IPS-15b (cell line): ENCODE measurements at regions not wholly inside any gene's neighbourhood (a gene's known extent, or its start where the extent isn't known, plus 50 kb on each side); places are given as distances from the start of the nearest gene placed in this dataset.

ENCODE experiments used
- H3K27me3 ChIP-seq: one replicate; pipeline ENCODE4 v1.6.1; 2013; ENCODE audit warnings: low read length; ENCODE audit not compliant: control insufficient read depth, insufficient read depth
- H3K36me3 ChIP-seq: one replicate; pipeline ENCODE4 v1.6.1; 2013; ENCODE audit warnings: low read length; ENCODE audit not compliant: control insufficient read depth, insufficient read depth
- H3K4me1 ChIP-seq: one replicate; pipeline ENCODE4 v1.6.1; 2013; ENCODE audit warnings: mild to moderate bottlenecking, low read length; ENCODE audit not compliant: control insufficient read depth, insufficient read depth
- H3K4me3 ChIP-seq: one replicate; pipeline ENCODE4 v1.5.1; 2013; ENCODE audit warnings: low read depth, low read length
- H3K9ac ChIP-seq: one replicate; pipeline ENCODE4 v1.6.1; 2013; ENCODE audit warnings: low read depth, mild to moderate bottlenecking, low read length
- H3K9me3 ChIP-seq: one replicate; pipeline ENCODE4 v1.6.1; 2013; ENCODE audit warnings: mild to moderate bottlenecking, low read length; ENCODE audit not compliant: control insufficient read depth, insufficient read depth

- Histone ChIP-seq H3K9ac (no peak overlapping the region), H3K4me3 (no peak overlapping the region), H3K4me1 (no peaks in the 10 kb centered on the region), H3K27me3 (no peaks in the 10 kb centered on the region), H3K9me3 (no peaks in the 10 kb centered on the region), H3K36me3 (no peaks in the 10 kb centered on the region)
Measured at GRCh38 chr12:46468160-46468559, 95.6 kb upstream of the SLC38A2 start.

DNA sequence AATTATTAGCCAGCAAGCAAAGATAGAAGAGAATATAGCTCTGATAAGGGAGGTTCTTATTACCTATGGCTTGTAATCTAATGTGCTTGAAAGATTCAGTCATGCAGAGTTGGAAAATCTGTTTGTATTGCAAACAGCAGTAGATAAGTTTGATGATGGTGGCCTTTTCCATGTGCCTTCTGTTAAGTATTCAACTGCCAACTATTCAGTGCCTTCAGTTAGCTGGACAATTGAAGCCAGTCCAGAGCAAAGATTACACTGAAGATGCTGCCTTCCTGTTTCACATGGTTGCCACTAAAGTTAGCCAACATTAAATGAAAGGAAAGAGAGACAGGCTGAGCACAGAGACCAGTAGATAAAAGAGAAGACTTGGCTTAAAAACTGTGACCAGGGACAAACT is 92.7 kb upstream of the SLC38A2 start:
- H3K4me1 ChIP-seq, result no peaks in the 10 kb centered on the region
- no peak overlapping the region for H3K9ac ChIP-seq
- no peak overlapping the region for H3K4me3 ChIP-seq
- H3K36me3 ChIP-seq, result no peaks in the 10 kb centered on the region
- no peaks in the 10 kb centered on the region for H3K9me3 ChIP-seq
- no peaks in the 10 kb centered on the region for H3K27me3 ChIP-seq

- Histone ChIP-seq H3K4me1 (no peaks in the 10 kb centered on the region), H3K9me3 (no peaks in the 10 kb centered on the region)
Measured at GRCh38 chr12:46464863-46465262, 92.3 kb upstream of the SLC38A2 start.

DNA sequence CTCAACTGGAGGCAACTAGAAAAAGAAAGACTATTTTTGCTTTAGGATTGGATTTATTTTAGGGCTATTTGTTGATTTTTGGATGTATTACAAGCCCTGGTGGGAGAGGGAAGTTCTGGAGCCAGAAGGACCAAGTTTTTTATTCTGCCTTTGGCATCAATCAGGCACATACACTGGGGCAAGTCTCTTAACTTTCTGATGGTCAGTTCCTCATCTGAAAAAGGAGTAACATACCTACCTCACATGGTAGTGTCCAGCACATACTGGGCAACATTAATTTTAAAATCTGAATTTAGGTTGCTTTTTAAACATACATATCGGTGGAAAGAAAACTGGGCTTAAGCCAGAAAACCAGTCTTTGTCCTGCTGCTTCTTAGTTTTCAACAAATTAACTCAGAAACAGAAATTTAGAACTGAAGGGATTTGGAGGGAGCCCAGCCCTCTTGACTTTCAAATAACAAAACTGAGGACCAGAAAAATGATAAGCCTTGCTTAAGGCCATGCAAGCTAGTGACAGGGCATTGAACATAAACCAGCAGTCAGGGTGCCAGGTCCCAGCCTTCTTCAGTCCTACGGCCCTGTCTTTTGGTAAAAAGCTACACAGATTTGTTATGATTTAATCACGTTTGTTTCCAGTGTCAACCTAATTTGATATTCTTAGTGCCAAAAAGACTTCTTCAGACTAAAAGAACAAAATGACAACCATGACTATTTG is 90.2 kb upstream of the SLC38A2 start:
- Histone ChIP-seq H3K4me1 (no peaks in the 10 kb centered on the region), H3K36me3 (no peaks in the 10 kb centered on the region), H3K9me3 (no peaks in the 10 kb centered on the region), H3K4me3 (no peak overlapping the region), H3K27me3 (no peaks in the 10 kb centered on the region), H3K9ac (no peak overlapping the region)

More at GRCh38 chr12:46464863-46465262, 92.3 kb upstream of the SLC38A2 start:
- Histone ChIP-seq H3K9ac (no peak overlapping the region), H3K4me3 (no peak overlapping the region), H3K27me3 (no peaks in the 10 kb centered on the region), H3K36me3 (no peaks in the 10 kb centered on the region)

DNA sequence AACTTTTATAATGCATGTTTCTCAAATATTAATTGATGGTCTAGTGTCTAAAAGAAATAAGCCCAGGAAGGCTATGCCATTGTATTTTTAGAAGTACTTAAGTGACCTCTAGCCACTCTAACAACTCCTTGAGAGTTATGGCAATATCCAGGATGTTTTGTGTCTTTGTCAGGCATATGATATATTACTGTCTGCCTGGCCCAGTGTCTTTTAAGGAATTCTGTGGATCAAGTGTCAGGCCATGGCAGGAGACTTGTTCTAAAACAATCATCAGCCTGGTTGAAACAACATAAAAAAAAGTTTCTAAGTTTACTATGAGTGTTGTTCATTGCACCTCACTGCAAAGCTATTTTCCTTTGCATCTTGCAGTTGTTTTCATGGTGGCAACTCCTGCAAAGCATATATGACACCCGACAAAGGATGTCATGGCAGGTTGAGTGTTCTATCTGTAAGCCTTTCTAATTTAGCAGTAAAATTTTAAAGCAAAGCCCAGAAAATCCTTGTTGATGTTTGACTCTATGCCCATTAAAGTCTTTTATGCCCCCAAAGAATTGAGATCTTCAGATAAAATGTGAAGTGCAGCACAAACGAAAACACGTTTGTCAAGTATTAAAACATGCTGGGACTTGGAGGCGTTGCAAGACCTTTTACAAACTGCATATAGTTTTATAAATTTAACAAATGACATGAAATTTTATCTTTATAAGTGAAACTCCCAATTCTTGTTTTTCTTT is 89.5 kb upstream of the SLC38A2 start:
- H3K9me3 ChIP-seq, result no peaks in the 10 kb centered on the region
- no peaks in the 10 kb centered on the region for H3K4me1 ChIP-seq
- no peak overlapping the region for H3K4me3 ChIP-seq
- no peaks in the 10 kb centered on the region for H3K36me3 ChIP-seq
- no peaks in the 10 kb centered on the region for H3K27me3 ChIP-seq
- H3K9ac ChIP-seq, result no peak overlapping the region

- no peaks in the 10 kb centered on the region for H3K4me1 ChIP-seq
- H3K36me3 ChIP-seq, result no peaks in the 10 kb centered on the region
Measured at GRCh38 chr12:46461459-46461858, 88.9 kb upstream of the SLC38A2 start.

GRCh38 chr12:46460682-46461210 is 88.2 kb upstream of the SLC38A2 start:
- H3K36me3 ChIP-seq, result no peaks in the 10 kb centered on the region
- no peaks in the 10 kb centered on the region for H3K4me1 ChIP-seq
- H3K9me3 ChIP-seq, result no peaks in the 10 kb centered on the region
- H3K4me3 ChIP-seq, result no peak overlapping the region
- no peaks in the 10 kb centered on the region for H3K27me3 ChIP-seq
- H3K9ac ChIP-seq, result no peak overlapping the region

More at GRCh38 chr12:46461459-46461858, 88.9 kb upstream of the SLC38A2 start:
- Histone ChIP-seq H3K4me3 (no peak overlapping the region), H3K9ac (no peak overlapping the region), H3K27me3 (no peaks in the 10 kb centered on the region), H3K9me3 (no peaks in the 10 kb centered on the region)

DNA sequence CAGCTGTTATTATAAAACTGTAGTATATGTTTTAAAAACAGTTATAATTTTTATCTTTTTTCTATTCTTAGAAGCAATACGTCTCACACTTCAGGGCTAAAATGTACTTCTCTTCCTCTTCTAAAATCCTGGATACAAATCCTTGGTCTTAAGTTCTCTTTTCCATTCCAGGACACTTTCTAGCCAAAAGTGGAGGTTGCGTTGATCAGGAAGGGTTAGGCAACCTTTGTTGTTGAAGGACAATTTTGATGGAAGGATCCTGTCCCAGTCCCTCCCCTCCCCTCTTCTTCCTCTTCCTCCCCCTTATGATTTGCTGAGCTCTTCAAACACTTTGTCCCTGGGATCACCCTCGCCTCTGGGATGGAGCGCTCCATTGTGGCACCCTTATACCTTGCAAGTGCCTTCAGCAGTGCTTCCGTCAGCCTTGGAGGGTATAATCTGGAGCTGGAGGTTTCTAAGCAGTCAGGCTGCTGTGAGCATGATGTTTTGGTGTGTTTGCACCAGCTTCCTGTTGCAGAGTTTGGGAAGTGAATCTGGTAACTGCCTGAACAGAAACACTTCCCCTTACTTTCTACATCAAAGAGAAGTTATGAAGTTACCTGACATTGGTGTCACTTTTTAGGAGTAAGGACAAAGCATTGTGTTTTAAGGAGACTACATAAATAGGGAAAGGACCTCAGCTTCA is 87.4 kb upstream of the SLC38A2 start:
- H3K9ac ChIP-seq, result no peak overlapping the region
- no peaks in the 10 kb centered on the region for H3K9me3 ChIP-seq
- H3K27me3 ChIP-seq, result no peaks in the 10 kb centered on the region
- no peak overlapping the region for H3K4me3 ChIP-seq
- no peaks in the 10 kb centered on the region for H3K36me3 ChIP-seq
- no peaks in the 10 kb centered on the region for H3K4me1 ChIP-seq

DNA sequence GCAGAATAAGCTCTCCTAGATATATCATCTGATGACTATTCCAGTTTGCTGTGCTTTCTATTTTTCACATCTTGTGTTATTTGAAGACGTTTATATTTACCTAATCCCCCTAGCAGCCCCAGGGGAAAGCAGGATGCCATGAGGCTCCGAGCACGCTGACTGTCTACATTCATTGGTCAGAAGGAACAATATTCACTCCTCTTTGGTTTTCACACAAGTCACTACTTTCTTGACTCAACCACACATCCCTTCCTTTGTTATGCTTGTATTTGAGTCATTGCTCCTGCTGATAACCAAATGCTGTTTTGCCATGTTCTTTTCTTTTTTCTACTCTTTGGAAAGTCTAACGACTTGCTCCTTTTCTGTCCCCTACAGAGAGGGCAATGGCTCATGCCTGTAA is 86.5 kb upstream of the SLC38A2 start:
- H3K4me1 ChIP-seq, result no peaks in the 10 kb centered on the region
- H3K9ac ChIP-seq, result no peak overlapping the region
- no peak overlapping the region for H3K4me3 ChIP-seq

DNA sequence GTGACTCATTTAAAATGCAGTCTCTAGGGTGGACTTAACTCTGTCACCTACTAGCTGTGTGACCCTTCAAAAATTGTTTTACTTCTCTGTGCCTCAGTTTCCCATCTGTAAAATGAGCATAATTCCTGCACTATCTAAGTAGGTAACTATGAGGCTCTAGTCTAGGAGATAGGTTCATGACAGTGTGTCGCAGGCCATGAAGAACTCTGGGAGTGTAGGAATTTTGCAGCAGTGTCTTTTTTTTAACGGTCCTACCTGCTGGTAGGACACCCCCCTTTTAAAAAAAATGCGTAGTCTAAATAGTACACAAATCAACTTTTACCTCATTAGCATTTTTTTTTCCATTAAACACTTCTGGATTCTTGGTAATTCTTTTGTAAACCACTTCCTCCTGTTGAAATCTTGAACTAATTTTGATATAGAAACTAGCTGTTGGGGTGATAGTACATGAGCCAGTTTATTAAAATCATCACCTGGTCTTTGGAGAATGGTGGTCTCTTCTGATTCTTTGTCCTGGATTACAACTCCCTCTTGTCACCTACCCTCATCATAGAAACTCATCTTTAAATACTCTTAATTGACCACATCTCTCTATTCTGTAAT is 86.0 kb upstream of the SLC38A2 start:
- H3K4me3 ChIP-seq, result no peak overlapping the region
- no peaks in the 10 kb centered on the region for H3K27me3 ChIP-seq
- H3K36me3 ChIP-seq, result no peaks in the 10 kb centered on the region
- no peak overlapping the region for H3K9ac ChIP-seq
- H3K4me1 ChIP-seq, result no peaks in the 10 kb centered on the region
- no peaks in the 10 kb centered on the region for H3K9me3 ChIP-seq

More for the DNA sequence above, 86.5 kb upstream of the SLC38A2 start:
- Histone ChIP-seq H3K9me3 (no peaks in the 10 kb centered on the region), H3K27me3 (no peaks in the 10 kb centered on the region), H3K36me3 (no peaks in the 10 kb centered on the region)

DNA sequence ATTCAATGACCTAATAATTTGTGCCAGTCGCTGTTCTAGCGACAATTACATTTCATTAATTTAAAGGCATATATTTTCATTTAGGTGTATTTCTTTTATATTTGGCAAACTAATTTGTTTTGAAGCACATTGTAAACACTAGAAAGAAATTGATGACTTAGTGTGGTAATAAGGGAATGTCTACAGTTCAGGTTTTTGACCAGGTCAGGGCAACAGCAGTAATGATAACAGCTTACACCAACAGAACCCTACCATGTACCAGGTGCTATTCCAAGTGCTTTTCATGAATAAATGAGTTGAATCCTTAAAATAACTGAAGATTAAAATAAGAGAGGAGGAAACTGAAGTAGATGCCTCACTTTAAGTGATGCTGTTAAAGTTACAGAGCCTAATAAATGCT is 85.4 kb upstream of the SLC38A2 start:
- H3K4me1 ChIP-seq, result no peaks in the 10 kb centered on the region
- H3K36me3 ChIP-seq, result no peaks in the 10 kb centered on the region
- no peak overlapping the region for H3K4me3 ChIP-seq
- H3K9me3 ChIP-seq, result no peaks in the 10 kb centered on the region
- no peak overlapping the region for H3K9ac ChIP-seq
- H3K27me3 ChIP-seq, result no peaks in the 10 kb centered on the region
